WTC11 (cell line): ENCODE measurements at regions not wholly inside any gene's neighbourhood (a gene's known extent, or its start where the extent isn't known, plus 50 kb on each side); places are given as distances from the start of the nearest gene placed in this dataset.

Experiments used
- ATAC-seq: fragments of 200-7000 bp; cut with Tn5 transposase; 2 replicates; pipeline ENCODE4 v1.10.0; 2021; ENCODE audit warnings: mild to moderate bottlenecking, moderate library complexity
- CTCF ChIA-PET: fragments of 300-600 bp; sonication (Branson Sonifier 250); formaldehyde crosslinking; loops from one replicate; lab custom pipeline; 2021; ENCODE audit warnings: antibody characterized with exemption; lab: Charles Lee
- POLR2A ChIA-PET: fragments of 350-600 bp; sonication (Branson Sonifier 250); formaldehyde crosslinking; loops from one replicate; lab custom pipeline; 2021; ENCODE audit warnings: antibody characterized with exemption; lab: Charles Lee
- DNase-seq: peaks from one replicate; pipeline ENCODE4 v3.0.0; 2021; ENCODE audit warnings: low spot score
- H3K27ac Mint-ChIP-seq: 2 replicates; pipeline ENCODE4 v1.8.0; 2021; ENCODE audit warnings: mixed read lengths
- H3K27me3 Mint-ChIP-seq: 2 replicates; pipeline ENCODE4 v1.8.0; 2021; ENCODE audit warnings: low read depth, mild to moderate bottlenecking, moderate library complexity, mixed read lengths
- H3K36me3 Mint-ChIP-seq: 2 replicates; pipeline ENCODE4 v1.8.0; 2021; ENCODE audit warnings: mixed read lengths
- H3K4me1 Mint-ChIP-seq: 2 replicates; pipeline ENCODE4 v1.8.0; 2022; ENCODE audit warnings: mixed read lengths
- H3K4me3 Mint-ChIP-seq: 2 replicates; pipeline ENCODE4 v1.8.0; 2021; ENCODE audit warnings: mild to moderate bottlenecking, moderate library complexity, mixed read lengths
- H3K9me3 Mint-ChIP-seq: 2 replicates; pipeline ENCODE4 v1.8.0; 2021; ENCODE audit warnings: mixed read lengths
- ARID4B ChIP-seq: sonication (generic); formaldehyde crosslinking; IDR thresholded peaks from 2 replicates; pipeline ENCODE4 v1.8.0; 2023; ENCODE audit warnings: missing genetic modification reagents, mild to moderate bottlenecking, borderline replicate concordance
- CTCF ChIP-seq: fragments of 200-600 bp; IDR thresholded peaks from 2 replicates; pipeline ENCODE4 v1.8.0; 2022; ENCODE audit warnings: antibody characterized with exemption
- E2F4 ChIP-seq: sonication (generic); formaldehyde crosslinking; IDR thresholded peaks from 2 replicates; pipeline ENCODE4 v1.8.1; 2022; ENCODE audit warnings: low read depth, mild to moderate bottlenecking, moderate library complexity, missing genetic modification reagents, borderline replicate concordance
- GTF2I ChIP-seq: fragments of 250-450 bp; sonication (Bioruptor Pico); conservative IDR thresholded peaks from 2 replicates; pipeline ENCODE4 v1.4.0; 2021; ENCODE audit warnings: mild to moderate bottlenecking
- NR1H2 ChIP-seq: sonication (generic); formaldehyde crosslinking; IDR thresholded peaks from 2 replicates; pipeline ENCODE4 v1.9.0; 2021; ENCODE audit warnings: mild to moderate bottlenecking, moderate library complexity, missing genetic modification reagents
- NR2C2 ChIP-seq: sonication (generic); formaldehyde crosslinking; IDR thresholded peaks from 2 replicates; pipeline ENCODE4 v1.8.0; 2022; ENCODE audit warnings: mild to moderate bottlenecking, missing genetic modification reagents
- NR3C1 ChIP-seq: sonication (generic); formaldehyde crosslinking; conservative IDR thresholded peaks from 2 replicates; pipeline ENCODE4 v1.8.1; 2023; ENCODE audit warnings: low read depth, mild to moderate bottlenecking, missing genetic modification reagents
- PRRX2 ChIP-seq: fragments of 250-450 bp; sonication (Bioruptor Pico); IDR thresholded peaks from 2 replicates; pipeline ENCODE4 v1.8.0; 2021; ENCODE audit warnings: mild to moderate bottlenecking
- SOX15 ChIP-seq: fragments of 250-450 bp; sonication (Bioruptor Pico); IDR thresholded peaks from 2 replicates; pipeline ENCODE4 v1.9.0; 2021; ENCODE audit warnings: mild to moderate bottlenecking
- SP1 ChIP-seq: sonication (generic); formaldehyde crosslinking; conservative IDR thresholded peaks from 2 replicates; pipeline ENCODE4 v1.8.1; 2022; ENCODE audit warnings: missing genetic modification reagents
- TCF7 ChIP-seq: sonication (generic); formaldehyde crosslinking; IDR thresholded peaks from 2 replicates; pipeline ENCODE4 v1.8.0; 2022; ENCODE audit warnings: mild to moderate bottlenecking, low read depth, missing genetic modification reagents, moderate library complexity
- TP53 ChIP-seq: sonication (generic); formaldehyde crosslinking; IDR thresholded peaks from 2 replicates; pipeline ENCODE4 v1.8.1; 2023; ENCODE audit warnings: mild to moderate bottlenecking, missing genetic modification reagents
- ZNF219 ChIP-seq: sonication (generic); formaldehyde crosslinking; IDR thresholded peaks from 2 replicates; pipeline ENCODE4 v1.8.0; 2023; ENCODE audit warnings: missing genetic modification reagents, mild to moderate bottlenecking, borderline replicate concordance
- ZNF232 ChIP-seq: sonication (generic); formaldehyde crosslinking; IDR thresholded peaks from 2 replicates; pipeline ENCODE4 v1.8.0; 2022; ENCODE audit warnings: mild to moderate bottlenecking, missing genetic modification reagents
- ZNF396 ChIP-seq: fragments of 250-450 bp; sonication (Bioruptor Pico); IDR thresholded peaks from 2 replicates; pipeline ENCODE4 v1.8.0; 2021; ENCODE audit warnings: mild to moderate bottlenecking, moderate library complexity, borderline replicate concordance
- TF ChIP-seq, protein P1 (sequence below): fragments of 250-450 bp; sonication (Bioruptor Pico); IDR thresholded peaks from 2 replicates; pipeline ENCODE4 v1.8.0; 2021; ENCODE audit warnings: mild to moderate bottlenecking
- TF ChIP-seq, protein P2 (sequence below): sonication (generic); formaldehyde crosslinking; IDR thresholded peaks from 2 replicates; pipeline ENCODE4 v1.8.0; 2022; ENCODE audit warnings: mild to moderate bottlenecking, missing genetic modification reagents

- ATAC-seq (no peak), DNase-seq (no peak)
- CTCF ChIA-PET, result interaction anchor here (0.6 to 0.7 kb wide), 3 partner anchors 24 to 558 kb away, joined by 3 read pairs; no protein-coding TSS in a partner anchor
- no peak for TF ChIP-seq GTF2I (CRISPR knock-in tag)
- no peak for TF ChIP-seq SP1 (CRISPR knock-in tag)
- TF ChIP-seq PRRX2 (CRISPR knock-in tag), result no peak
- TF ChIP-seq, protein P1, sequence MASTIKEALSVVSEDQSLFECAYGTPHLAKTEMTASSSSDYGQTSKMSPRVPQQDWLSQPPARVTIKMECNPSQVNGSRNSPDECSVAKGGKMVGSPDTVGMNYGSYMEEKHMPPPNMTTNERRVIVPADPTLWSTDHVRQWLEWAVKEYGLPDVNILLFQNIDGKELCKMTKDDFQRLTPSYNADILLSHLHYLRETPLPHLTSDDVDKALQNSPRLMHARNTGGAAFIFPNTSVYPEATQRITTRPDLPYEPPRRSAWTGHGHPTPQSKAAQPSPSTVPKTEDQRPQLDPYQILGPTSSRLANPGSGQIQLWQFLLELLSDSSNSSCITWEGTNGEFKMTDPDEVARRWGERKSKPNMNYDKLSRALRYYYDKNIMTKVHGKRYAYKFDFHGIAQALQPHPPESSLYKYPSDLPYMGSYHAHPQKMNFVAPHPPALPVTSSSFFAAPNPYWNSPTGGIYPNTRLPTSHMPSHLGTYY (CRISPR knock-in tag), result no peak
- no peak for TF ChIP-seq SOX15 (CRISPR knock-in tag)
- no peak for TF ChIP-seq CTCF
- TF ChIP-seq ZNF232 (CRISPR knock-in tag), result no peak
- TF ChIP-seq E2F4 (CRISPR knock-in tag), result no peak
- TF ChIP-seq, protein P2, sequence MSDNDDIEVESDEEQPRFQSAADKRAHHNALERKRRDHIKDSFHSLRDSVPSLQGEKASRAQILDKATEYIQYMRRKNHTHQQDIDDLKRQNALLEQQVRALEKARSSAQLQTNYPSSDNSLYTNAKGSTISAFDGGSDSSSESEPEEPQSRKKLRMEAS (CRISPR knock-in tag), result no peak
- TF ChIP-seq TP53 (CRISPR knock-in tag), result no peak
- no peak for TF ChIP-seq ZNF219 (CRISPR knock-in tag)
- no peak for TF ChIP-seq NR1H2 (CRISPR knock-in tag)
- TF ChIP-seq TCF7 (CRISPR knock-in tag), result no peak
- TF ChIP-seq ARID4B (CRISPR knock-in tag), result no peak
- TF ChIP-seq ZNF396 (CRISPR knock-in tag), result no peak
- H3K27me3 Mint-ChIP-seq, result peaks cover 3% of the 10 kb centered on the region
- no peak overlapping the region for H3K27ac Mint-ChIP-seq
- peaks cover 32% of the 10 kb centered on the region for H3K4me1 Mint-ChIP-seq
- H3K9me3 Mint-ChIP-seq, result peaks cover 8% of the 10 kb centered on the region
- H3K4me3 Mint-ChIP-seq, result no peak overlapping the region
- POLR2A ChIA-PET, result no interaction called here
- no peaks in the 10 kb centered on the region for H3K36me3 Mint-ChIP-seq
Measured at GRCh38 chr21:33985117-33986050, 69.8 kb upstream of the ATP5PO start.

DNA sequence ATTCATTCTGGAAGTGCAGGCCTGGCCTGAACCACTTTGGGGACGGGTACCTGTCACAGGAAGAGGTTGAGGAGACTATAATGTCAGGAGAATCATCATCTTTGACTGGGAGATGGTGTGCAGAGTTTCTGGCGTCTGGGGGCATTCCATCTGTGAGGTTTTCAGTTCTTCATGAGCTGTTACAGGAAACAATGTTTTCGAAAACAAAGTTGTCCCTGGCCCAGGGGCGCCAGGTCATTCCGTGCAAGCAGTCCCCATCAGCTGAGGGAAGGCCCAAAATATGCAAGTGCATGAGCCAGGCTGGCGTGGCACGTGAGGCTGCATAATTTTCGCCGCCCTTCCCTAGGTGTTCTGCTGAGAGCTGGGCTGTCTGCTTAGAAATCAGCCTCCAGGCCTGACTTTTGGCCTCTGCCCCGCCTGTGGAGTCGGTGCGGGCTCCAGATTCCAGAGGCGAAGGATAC, 68.4 kb upstream of the ATP5PO start:
- CTCF ChIA-PET, result interaction anchor here (0.7 kb wide), 1 partner anchor 34 kb away, joined by 3 read pairs; no protein-coding TSS in a partner anchor
- POLR2A ChIA-PET, result no interaction called here
- ATAC-seq, result no peak

More for the DNA sequence above, 68.4 kb upstream of the ATP5PO start:
- Mint-ChIP-seq H3K9me3 (peaks cover 8% of the 10 kb centered on the region), H3K4me1 (peaks cover 29% of the 10 kb centered on the region), H3K4me3 (no peak overlapping the region), H3K36me3 (no peaks in the 10 kb centered on the region), H3K27ac (no peak overlapping the region), H3K27me3 (peaks cover 3% of the 10 kb centered on the region)
- no peak for DNase-seq
- TF ChIP-seq NR2C2 (CRISPR knock-in tag), result no peak
- TF ChIP-seq NR3C1 (CRISPR knock-in tag), result no peak
- no peak for TF ChIP-seq CTCF
